ENCODE measurements at regions not wholly inside any gene's neighbourhood (a gene's known extent, or its start where the extent isn't known, plus 50 kb on each side); places are given as distances from the start of the nearest gene placed in this dataset.

- ATAC-seq: no peak
- no peak for TF ChIP-seq ZNF70 (CRISPR knock-in tag; IDR thresholded peaks at IDR 0.05)
- TF ChIP-seq RARB (CRISPR knock-in tag; IDR thresholded peaks at IDR 0.05): no peak
- no peak for TF ChIP-seq ISL1 (CRISPR knock-in tag; IDR thresholded peaks at IDR 0.05)
- no peak for TF ChIP-seq PATZ1 (CRISPR knock-in tag; IDR thresholded peaks at IDR 0.05; ENCODE audit: borderline replicate concordance)
- no peak for TF ChIP-seq TOX (CRISPR knock-in tag; IDR thresholded peaks at IDR 0.05; ENCODE audit: borderline replicate concordance)
- no peak for TF ChIP-seq GLIS3 (CRISPR knock-in tag; IDR thresholded peaks at IDR 0.05)
- no peak for TF ChIP-seq SNAI2 (CRISPR knock-in tag; IDR thresholded peaks at IDR 0.05)
- no peak for TF ChIP-seq CSRNP3 (CRISPR knock-in tag; IDR thresholded peaks at IDR 0.05)
- TF ChIP-seq ESRRG (CRISPR knock-in tag; IDR thresholded peaks at IDR 0.05): no peak
- no peak for TF ChIP-seq CREB5 (CRISPR knock-in tag; IDR thresholded peaks at IDR 0.05; ENCODE audit: low read depth)
- TF ChIP-seq ARNTL (CRISPR knock-in tag; IDR thresholded peaks at IDR 0.05; ENCODE audit: borderline replicate concordance, low read depth): no peak
- no peak for TF ChIP-seq TSHZ2 (CRISPR knock-in tag; IDR thresholded peaks at IDR 0.05)
- TF ChIP-seq OSR1 (CRISPR knock-in tag; IDR thresholded peaks at IDR 0.05): no peak
- no peak for TF ChIP-seq ZNF565 (CRISPR knock-in tag; conservative IDR thresholded peaks at IDR 0.05; ENCODE audit: low read depth)
- TF ChIP-seq BACH2 (CRISPR knock-in tag; IDR thresholded peaks at IDR 0.05; ENCODE audit: borderline replicate concordance): no peak
- TF ChIP-seq ZC3H10 (CRISPR knock-in tag; IDR thresholded peaks at IDR 0.05): no peak
- TF ChIP-seq POU6F1 (CRISPR knock-in tag; IDR thresholded peaks at IDR 0.05; ENCODE audit: borderline replicate concordance, low read depth): no peak
- no peak for TF ChIP-seq TCF4 (CRISPR knock-in tag; IDR thresholded peaks at IDR 0.05; ENCODE audit: borderline replicate concordance)
- TF ChIP-seq ZFP30 (CRISPR knock-in tag; IDR thresholded peaks at IDR 0.05): no peak
Measured at GRCh38 chr11:29578806-29579205, 438.0 kb downstream of the KCNA4 start.

GRCh38 chr11:29564486-29564885, 452.3 kb downstream of the KCNA4 start:
- no peak for TF ChIP-seq TOX (CRISPR knock-in tag; IDR thresholded peaks at IDR 0.05; ENCODE audit: borderline replicate concordance)
- TF ChIP-seq POU6F1 (CRISPR knock-in tag; IDR thresholded peaks at IDR 0.05; ENCODE audit: borderline replicate concordance, low read depth): no peak
- no peak for TF ChIP-seq BACH2 (CRISPR knock-in tag; IDR thresholded peaks at IDR 0.05; ENCODE audit: borderline replicate concordance)
- TF ChIP-seq ZNF565 (CRISPR knock-in tag; conservative IDR thresholded peaks at IDR 0.05; ENCODE audit: low read depth): no peak
- TF ChIP-seq SNAI2 (CRISPR knock-in tag; IDR thresholded peaks at IDR 0.05): no peak
- TF ChIP-seq ZNF70 (CRISPR knock-in tag; IDR thresholded peaks at IDR 0.05): no peak
- no peak for TF ChIP-seq GLIS3 (CRISPR knock-in tag; IDR thresholded peaks at IDR 0.05)
- TF ChIP-seq ZC3H10 (CRISPR knock-in tag; IDR thresholded peaks at IDR 0.05): no peak
- no peak for TF ChIP-seq CREB5 (CRISPR knock-in tag; IDR thresholded peaks at IDR 0.05; ENCODE audit: low read depth)
- TF ChIP-seq CSDC2 (CRISPR knock-in tag; IDR thresholded peaks at IDR 0.05): no peak
- no peak for TF ChIP-seq CSRNP3 (CRISPR knock-in tag; IDR thresholded peaks at IDR 0.05)
- no peak for TF ChIP-seq PPARA (CRISPR knock-in tag; IDR thresholded peaks at IDR 0.05; ENCODE audit: borderline replicate concordance)
- no peak for TF ChIP-seq ESRRG (CRISPR knock-in tag; IDR thresholded peaks at IDR 0.05)
- no peak for TF ChIP-seq ISL1 (CRISPR knock-in tag; IDR thresholded peaks at IDR 0.05)
- no peak for ATAC-seq
